GM18505 (cell line): ENCODE measurements at regions not wholly inside any gene's neighbourhood (a gene's known extent, or its start where the extent isn't known, plus 50 kb on each side); places are given as distances from the start of the nearest gene placed in this dataset.
"Not testable (repeated sequence)": the region's sequence is repeated elsewhere in the genome, so short reads cannot be mapped to it uniquely, and the experiment has no call there.

ENCODE experiments used
- ATAC-seq: cut with Tn5 transposase; IDR thresholded peaks from one replicate; pipeline ENCODE4 v1.9.1; 2021; ENCODE audit not compliant: unreplicated experiment
- POLR2A ChIP-seq: IDR thresholded peaks from 4 replicates; pipeline ENCODE4 v1.6.1; 2011; ENCODE audit warnings: borderline replicate concordance; ENCODE audit not compliant: insufficient read depth, insufficient read length; ENCODE audit errors: extremely low read depth

GRCh38 chr5:143649937-143650621, 161.9 kb upstream of the HMHB1 start:
- TF ChIP-seq POLR2A = no peak
- ATAC-seq = no peak

- ATAC-seq = no peak
Measured at GRCh38 chr5:143648696-143649095, 163.3 kb upstream of the HMHB1 start.

GRCh38 chr5:143646961-143647360, 165.0 kb upstream of the HMHB1 start:
- no peak for ATAC-seq
- no peak for TF ChIP-seq POLR2A

More at GRCh38 chr5:143648696-143649095, 163.3 kb upstream of the HMHB1 start:
- TF ChIP-seq POLR2A = no peak

DNA sequence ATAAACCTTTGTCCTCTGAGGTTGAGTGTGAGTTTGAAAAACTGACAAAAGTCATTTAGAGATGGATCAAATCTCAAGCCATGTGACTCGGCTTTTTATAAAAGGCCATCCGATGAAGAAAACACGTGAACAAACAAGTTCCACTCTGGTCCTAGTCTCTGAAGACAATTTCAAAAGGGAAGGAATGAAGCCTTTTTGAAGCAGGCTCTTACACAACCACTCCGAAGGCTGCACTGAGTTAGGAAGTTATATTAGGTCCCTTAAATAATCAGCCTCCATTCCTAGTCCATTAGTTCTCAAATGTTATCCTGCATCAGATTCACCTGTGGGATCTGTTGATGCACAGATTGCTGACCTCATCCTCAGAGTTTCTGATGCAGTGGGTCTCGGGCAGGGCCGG, 166.6 kb upstream of the HMHB1 start:
- ATAC-seq = no peak
- no peak for TF ChIP-seq POLR2A

DNA sequence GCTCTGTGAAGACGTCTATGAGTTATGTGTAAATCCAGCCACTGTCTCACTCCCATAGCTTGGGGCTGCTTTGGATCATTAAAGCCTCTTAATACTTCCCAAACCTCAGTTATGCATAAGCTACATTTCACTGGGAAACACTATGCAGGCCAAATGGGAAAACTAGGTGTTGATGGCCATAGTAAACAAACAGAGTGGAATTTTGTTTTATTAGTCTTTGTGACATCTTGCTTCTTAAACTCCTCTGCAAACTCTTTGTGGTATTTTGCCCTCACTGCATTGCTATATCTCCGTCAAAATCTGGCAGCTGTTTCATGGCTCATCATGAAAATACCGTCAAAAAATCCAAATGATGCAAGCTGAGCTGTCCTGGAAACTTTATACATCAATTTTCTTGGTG, 167.2 kb upstream of the HMHB1 start:
- no peak for ATAC-seq
- TF ChIP-seq POLR2A = no peak

DNA sequence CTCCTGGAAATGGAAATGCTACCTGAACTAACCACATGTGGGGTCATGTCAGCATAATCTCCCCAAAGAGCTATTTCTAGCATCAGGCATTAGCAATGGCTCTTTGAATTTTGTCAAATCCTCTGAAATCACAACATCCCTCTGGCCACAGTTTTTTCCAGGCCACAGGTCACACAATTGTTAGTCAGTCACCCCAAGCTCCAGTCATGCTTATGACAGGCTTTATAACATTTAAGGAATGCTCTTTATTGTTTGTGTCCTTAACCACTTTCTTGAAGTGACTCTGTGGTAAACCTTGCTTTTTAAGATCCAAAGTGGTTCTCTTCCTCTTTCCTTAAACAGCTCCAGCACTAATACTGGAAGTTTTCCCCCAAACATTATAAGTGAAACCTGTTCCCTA, 169.2 kb upstream of the HMHB1 start:
- TF ChIP-seq POLR2A = no peak
- no peak for ATAC-seq

GRCh38 chr5:143641549-143642355, 170.2 kb upstream of the HMHB1 start:
- ATAC-seq = no peak
- TF ChIP-seq POLR2A = no peak

DNA sequence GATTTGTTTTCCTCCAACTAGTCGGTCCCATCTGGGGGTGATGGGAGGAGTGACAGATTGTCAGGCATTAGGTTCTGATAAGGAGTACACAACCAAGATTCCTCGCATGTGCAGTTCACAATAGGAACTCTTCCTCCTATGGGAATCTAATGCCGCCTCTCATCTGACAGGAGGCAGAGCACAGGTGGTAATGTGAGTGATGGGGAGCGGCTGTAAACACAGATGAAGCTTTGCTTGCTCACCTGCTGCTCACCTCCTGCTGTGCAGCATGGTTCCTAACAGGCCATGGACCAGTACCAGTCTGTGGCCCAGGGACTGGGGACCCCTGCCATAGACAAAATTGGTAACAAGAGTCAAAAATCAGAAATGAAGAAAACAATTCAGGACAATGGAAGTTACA, 173.3 kb upstream of the HMHB1 start:
- no peak for TF ChIP-seq POLR2A
- ATAC-seq = no peak

GRCh38 chr5:143636931-143637528, 174.9 kb upstream of the HMHB1 start:
- no peak for ATAC-seq
- no peak for TF ChIP-seq POLR2A

GRCh38 chr5:143635888-143636287, 176.1 kb upstream of the HMHB1 start:
- TF ChIP-seq POLR2A = no peak
- no peak for ATAC-seq

GRCh38 chr5:143635146-143635752, 176.7 kb upstream of the HMHB1 start:
- no peak for ATAC-seq
- TF ChIP-seq POLR2A = no peak

GRCh38 chr5:143634689-143635088, 177.3 kb upstream of the HMHB1 start:
- no peak for TF ChIP-seq POLR2A
- ATAC-seq = no peak

DNA sequence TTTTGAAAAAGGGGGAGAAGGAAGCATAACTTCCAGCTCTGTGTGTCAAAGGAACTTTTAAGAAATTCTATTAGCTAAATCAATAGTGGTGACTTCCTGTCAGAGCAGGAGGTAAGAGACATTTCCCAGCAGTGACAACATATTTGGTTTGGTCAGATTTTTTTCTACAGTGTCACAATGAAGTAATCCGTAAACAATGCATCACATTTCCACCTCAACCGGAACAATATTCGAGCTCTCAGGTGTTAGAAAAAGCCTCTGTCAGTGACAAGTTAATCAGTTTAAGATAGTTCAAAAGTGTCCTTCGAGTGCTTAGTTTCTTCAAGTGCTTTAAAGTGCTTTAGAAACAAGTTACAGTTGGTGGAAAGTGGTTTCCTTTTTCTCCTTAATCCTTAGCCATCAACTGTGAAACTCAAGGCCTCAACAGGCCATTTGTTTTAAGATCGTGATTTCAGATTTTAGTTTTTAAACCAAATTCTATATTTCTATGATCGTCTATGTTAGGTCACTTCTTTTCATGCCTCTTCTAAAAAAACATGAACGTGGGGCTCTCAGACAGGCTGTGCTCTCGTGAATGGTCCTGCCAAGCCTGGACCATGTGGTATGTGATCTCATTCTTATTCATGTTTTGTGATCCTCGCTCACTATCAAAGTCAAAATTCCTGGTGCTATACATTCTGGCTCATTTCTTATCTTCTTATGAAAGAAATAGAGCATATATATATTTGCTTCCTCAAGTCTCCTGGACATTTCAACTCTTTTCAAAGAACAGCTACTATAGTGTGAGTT, 181.9 kb upstream of the HMHB1 start:
- TF ChIP-seq POLR2A = no peak
- no peak for ATAC-seq

- ATAC-seq = not testable (repeated sequence)
Measured at GRCh38 chr5:143625048-143625447, 186.9 kb upstream of the HMHB1 start.
